NCI-H345 (cell line): ENCODE measurements at regions not wholly inside any gene's neighbourhood (a gene's known extent, or its start where the extent isn't known, plus 50 kb on each side); places are given as distances from the start of the nearest gene placed in this dataset.

ENCODE experiments used
- DNase-seq: peaks from one replicate; lab custom pipeline; 2025; lab: John Stamatoyannopoulos, UW

DNA sequence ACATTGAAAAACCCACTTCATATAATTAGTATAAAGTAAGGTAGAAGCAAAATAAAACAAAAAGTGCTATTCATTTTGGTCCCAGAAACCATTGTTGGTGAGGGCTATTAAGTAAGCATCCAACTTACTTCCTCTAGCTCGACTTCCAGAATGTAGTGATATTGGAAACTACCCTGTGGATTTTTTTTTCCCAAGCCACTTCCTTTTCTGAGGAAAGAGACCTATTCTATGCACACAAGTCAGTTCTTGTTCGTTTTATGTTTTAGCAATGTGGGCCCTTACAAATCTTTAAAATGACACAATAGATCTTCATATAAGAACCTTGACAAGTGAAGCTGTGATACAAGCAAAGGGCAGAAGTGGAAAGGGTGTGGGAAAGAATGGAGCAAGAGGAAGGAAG, 402.0 kb upstream of the TBL1XR1 start:
- no peak for DNase-seq

DNA sequence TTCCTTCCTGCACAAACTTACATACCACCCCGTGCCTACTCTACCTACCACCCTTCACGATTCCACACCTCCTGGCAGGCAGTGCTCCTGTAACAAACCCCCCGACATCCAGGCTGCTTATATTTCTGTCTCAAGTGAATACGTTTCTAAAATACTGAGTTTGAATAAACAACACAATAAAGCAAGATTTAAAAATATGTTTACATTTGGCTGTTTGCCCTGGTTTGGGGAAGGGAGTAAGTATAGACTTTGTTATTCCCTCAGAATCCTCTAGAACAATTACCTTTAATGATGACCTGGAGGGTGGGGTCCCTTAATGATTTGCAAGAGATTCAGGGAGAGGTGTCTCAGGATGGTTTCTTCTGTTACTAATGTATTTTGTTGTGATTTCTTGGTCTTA, 402.6 kb upstream of the TBL1XR1 start:
- no peak for DNase-seq

DNA sequence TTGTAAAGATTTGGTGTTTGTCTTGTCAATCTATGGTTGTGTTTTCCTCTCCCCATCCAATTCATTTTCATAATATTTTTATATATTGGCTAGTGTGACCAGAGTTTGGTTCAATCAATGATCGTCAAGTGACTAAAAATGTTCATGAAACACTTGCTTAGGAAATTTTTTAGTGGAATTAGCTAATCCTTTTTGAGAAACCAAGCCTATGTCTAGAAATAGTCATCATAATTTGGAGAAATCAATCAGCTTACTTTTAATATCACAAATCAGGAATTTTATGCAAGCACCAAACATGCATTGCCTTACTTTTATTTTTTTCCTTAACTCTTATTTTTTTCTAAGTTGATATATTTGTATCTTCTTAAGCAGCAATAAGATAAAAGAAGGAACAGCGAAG, 403.1 kb upstream of the TBL1XR1 start:
- DNase-seq: no peak

DNA sequence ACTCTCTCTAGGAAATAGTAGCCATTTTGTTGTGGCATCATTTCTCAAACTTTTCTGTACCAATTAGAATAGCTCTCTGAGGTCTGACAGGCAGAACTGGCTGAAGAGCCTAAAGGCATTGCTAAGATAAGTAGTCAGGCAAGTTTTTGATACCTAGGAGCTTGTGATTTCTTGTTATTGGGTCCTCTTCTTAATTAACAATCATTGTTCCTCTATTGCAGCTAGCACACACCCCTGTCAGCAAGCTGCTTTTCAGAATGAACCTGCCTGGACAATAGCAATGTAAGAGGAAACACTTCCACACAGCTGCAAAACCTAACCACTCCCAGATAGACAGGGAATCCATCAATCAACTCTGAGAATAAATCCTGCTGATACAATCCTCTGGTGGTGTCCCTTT, 403.9 kb upstream of the TBL1XR1 start:
- DNase-seq: no peak

DNA sequence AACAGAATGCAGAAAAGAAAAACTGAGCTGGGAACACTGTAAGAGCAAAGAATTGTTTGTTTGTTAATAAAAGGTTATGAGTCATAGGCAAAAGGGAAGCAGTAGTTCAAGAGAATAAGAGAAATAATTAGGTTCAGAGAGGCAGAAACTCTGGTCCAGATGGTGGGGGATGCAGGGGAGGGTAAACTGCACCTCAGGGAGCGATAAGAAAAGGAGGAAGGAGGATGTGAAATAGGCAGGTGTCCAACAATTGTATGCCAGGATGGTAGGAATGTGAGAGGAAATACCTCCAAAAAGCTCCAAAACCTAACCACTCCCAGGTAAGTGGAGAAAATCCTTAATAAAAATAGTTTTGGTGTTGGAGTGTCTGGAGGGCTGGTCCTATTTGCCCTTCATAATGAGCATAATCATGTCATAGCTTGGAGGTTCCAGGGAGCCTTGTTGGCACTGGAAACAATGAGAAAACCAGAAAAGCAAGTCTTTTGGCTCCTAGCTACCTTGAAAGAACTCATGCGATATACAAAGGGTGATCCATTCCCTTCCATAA, 405.4 kb upstream of the TBL1XR1 start:
- DNase-seq: no peak

DNA sequence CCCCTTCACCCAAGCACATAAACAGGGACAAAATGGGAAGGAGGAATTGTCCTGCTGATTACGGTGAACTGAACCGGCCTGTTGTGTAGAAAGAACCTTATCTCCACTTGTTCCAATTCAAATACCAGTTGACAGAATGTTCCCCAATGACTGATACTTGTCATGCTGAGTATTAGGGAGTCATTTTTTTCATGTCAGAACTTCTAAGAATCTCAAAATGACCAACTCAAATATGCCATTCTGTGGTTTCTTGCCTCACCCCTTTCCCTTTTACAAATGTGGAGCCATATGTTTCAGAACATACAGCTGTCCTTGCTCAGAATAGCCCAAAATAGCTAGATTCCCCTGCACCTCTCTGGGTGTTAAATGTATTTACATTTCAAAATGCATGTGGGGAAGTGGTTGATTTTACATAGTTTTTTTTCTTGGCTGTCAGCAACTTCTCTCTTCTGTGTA, 405.9 kb upstream of the TBL1XR1 start:
- no peak for DNase-seq

DNA sequence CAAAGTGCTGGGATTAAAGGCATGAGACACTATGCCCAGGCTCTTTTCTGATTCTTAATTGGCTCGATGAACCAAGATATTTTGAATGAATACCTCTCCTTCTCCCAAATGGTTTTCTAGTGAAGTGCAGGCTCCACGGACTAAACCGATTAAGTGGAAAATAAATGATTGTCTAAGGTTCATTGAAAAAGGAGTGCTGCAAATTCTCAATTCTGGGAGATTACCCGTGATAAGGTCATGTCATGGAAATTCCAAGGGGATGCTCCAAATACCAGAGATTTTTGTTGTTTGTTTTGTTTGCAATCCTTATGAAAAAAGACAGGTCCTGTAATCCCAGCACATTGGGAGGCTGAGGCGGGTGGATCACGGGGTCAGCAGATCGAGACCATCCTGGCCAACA, 406.9 kb upstream of the TBL1XR1 start:
- no peak for DNase-seq

DNA sequence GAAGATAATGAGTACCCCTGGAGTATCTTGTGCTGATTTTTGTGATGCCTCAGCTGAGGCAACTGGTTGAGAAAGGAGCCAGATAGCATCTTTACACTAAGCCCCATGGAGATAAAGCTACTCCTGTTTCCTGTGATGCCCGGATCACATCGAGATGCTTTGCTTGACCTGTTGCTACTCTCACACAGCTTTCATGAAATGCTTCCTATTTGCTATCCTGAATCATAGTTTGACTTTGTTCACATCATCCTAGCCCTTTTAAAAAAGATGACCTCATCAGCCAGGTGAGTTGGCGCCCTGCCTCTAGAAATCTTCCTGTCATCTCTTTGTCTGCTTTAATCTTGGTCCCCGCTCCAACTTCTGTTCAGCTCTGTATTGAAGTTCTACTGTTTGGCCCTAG, 409.6 kb upstream of the TBL1XR1 start:
- peak; percentile 40 for DNase-seq

DNA sequence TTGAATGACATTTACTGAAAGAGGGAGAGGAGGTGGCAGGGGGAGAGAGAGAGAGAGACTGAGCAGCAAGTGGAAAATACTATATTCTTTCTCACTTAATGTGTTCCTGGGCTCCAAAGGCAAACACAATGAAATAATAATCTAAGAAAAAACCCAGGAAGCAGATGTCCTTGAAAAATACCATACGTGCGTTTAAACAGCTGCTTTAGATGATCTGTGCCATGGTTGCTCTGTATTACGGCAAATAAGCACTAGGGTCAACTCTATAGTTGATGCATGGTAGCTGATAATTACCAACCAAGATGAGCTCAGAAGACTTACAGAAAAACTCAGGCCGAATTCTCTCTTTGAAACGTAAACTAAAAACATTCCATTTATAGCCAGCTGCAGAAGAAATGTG, 410.3 kb upstream of the TBL1XR1 start:
- no peak for DNase-seq

DNA sequence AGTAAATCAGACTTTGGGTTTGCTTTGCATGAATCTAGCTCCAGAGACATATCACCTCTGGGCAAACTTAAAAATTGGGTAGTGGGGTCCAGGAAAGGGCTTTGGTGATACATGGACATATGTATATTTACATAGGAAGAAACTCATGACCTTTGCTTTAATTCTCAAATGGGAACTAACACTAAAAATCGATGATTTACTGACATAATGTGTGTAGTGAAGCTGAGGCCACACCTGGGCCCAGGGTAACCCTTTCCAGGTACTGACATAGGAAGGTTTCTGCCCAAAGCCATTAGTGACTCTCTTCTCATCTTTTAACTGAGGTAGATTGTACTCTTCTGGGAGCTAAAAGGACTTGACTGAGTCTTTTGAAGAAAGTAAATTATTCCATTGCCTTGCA, 411.2 kb upstream of the TBL1XR1 start:
- no peak for DNase-seq

DNA sequence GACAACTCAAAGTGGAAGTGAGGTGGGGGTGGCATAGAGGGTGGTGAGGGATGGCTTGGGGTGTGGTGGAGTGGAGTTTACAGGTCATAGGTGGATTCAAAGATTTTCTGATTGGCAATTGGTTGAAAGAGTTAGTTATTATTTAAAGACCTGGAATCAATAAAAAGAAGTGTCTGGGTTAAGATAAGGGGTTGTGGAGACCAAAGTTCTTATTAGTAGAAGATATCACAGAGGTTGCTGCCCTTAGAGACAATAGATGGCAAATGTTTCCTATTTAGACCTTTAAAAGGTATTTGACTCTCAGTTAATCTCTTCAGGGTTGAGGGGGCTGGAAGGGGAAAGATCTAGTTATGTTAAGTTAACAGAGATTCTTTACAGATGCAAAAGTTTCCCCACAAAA, 412.3 kb upstream of the TBL1XR1 start:
- DNase-seq: no peak

DNA sequence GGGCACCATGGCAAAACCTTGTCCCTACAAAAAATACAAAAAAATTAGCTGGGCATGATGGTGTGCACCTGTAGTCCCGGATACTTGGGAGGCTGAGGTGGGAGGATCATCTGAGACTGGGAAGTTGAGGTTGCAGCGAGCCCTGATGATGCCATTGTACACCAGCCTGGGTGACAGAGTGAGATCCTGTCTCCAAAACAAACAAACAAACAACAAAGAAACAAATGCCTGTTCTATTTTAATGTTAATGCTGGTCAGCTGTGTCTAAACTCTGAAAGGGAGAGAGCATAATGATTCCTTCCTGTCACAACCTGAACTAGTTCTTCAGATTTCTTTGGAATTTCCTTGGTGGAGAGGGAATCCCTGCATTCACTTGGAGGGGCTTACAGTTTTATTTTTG, 413.0 kb upstream of the TBL1XR1 start:
- DNase-seq: no peak

DNA sequence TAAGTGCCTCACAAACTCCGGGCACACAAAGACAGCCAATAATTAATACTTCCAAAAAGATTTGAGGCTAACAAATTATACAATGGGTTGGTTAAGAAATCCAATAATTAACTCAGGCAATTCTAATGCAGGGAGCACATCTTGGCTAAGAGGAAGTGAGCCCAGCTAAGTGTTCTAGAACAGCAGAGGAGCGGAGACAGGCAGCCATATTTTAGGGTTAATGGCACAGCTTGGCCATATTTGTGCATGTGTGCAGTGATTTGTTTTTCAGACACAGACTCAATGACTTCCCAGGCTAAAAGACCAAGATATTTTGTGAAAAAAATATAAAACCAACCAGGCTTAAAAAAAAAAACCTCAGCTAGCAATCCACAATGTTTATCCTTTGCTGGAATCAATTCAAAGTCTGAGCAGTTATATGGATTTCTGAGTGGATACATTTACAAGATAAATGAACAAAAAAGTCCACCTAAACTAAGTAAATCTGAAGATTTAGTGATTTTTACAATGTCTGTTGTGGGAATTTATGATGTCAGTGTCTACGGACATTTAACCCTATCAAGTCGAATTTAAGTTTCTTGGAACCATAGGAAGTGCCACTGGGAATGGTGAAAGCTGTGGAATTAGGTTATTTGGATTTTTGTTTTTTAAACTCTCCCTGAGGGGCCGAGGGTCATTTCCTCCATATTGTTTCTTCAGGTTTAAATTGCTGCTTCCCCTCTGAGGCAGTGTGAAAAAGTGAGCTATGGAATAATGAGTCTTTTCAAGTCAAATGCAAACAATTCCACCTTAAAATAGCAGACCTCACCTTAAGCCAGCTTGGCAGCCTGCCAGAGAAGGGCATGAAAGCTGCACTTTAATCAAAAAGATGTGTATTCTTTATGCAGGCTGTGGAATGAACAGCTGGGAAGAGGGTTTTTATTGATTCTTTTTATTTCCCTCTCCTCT, 413.7 kb upstream of the TBL1XR1 start:
- peak; percentile 83 for DNase-seq

DNA sequence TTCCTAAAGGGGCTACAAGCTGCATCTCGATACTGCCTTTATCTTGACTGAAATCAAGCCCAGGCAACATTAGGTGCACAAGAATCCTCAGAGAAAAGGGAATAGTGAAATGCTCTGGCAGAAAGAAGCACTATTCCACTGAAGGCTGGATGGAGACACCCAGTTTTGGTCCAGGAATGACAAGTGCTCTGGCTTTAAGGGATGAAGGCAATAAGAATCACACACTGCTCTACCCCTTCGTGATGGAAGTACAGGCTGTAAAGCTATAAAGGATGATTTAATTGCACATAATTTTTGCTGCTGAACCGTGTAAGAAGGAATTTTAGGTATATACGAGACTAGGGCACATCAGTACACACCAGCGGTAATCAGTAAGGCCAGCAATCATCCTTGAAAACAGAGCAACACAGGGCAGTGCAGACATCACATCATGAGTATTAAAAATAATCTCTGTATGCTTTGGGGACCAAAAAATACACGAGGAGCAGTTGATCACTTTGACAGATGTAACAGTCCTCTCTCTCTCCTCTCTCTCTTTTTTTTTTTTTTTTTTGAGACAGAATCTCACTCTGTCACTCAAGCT, 414.6 kb upstream of the TBL1XR1 start:
- DNase-seq: no peak

DNA sequence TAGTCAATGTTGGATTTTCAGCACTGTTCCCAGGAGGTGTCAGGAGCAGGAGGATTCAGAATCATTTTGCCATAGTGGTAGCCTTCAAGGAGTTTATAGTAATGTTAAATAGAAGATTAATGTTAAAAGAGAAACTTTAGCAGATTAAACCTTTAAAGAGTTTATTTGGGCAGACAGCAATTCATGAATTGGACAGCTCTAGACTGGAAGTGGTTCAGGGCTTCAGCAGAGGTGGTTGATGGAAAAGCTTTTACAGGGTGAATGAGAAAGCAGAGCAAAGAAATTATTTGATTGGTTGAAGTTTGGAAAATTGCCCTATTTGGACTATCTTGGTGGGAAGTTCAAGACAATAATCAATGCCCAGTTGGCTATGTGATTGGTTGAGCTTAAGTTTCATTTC, 416.6 kb upstream of the TBL1XR1 start:
- no peak for DNase-seq

DNA sequence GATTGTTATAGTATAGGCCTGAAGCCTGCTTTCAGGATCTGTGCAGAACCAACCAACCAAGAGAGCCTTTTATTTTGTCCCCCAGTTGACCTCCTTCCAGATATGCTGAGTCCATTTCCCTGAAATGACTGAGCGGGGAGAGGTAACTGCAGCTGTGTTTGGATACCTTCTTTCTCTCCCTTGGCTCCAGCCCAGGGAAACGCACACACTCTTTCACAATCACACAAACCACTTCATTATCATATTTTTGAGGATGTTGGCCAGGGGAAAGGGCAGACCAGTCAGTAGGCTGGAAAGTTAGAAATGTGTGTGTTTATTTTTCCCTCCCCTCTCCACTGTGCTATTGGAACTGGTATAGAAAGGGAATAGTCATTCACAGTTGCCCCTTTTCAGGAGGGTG, 417.7 kb upstream of the TBL1XR1 start:
- DNase-seq: peak; percentile 64

DNA sequence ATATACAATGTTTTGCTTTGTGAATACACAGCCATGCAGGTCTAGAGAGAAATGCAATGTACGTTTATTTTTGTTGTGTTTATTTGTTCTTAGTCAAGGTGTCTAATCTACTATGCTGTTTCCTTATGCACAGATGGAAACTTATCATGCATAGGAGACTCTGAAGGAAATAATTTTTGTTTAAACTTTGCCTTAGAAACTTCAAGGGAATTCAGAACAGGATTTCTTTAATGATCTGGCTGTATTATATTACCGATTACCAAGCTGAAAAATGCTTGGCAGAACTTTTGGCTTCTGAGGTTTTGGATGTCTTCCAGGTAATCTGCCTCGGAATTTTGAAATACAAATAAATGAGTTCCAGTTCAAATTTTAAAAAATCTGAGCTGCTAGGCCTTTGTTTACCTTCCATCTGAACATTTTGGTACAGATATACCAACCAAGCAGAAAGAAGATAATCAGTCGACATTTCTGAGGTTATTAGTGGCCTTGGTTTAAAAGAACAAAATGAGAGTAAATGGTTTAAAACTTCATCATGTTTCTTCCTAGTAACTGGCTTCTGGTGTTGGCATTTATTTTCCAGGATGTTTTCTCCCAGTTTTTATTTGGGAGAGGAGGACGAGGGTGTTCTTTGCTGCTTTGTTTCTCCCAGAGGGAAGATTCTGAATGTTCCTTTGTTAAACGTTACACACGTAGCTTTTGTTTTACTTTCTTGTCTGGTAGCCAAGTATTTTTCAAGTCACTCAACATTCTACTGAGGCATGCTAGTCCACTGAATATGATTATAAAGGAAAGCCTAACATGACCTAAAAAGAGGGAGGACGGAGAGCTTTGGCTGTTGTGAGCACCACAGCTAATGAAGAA, 421.8 kb upstream of the TBL1XR1 start:
- no peak for DNase-seq

DNA sequence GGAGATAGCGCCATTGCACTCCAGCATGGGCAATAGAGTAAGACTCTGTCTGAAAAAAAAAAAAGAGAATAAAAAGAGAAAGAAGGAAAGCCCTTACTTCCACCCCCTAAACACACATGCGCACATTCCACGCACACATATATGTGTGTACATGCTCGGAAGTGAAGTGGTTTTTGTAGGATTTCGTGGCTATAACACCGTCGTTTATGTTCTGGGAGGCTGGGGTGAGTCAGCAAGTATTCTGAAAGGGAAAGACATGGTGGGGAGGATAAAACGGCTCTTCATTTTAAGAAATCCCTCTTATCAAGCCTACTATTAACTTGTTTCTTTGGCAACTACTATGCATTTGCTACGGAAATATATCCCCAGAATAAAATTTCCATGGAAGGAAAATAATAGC, 422.8 kb upstream of the TBL1XR1 start:
- DNase-seq: no peak

DNA sequence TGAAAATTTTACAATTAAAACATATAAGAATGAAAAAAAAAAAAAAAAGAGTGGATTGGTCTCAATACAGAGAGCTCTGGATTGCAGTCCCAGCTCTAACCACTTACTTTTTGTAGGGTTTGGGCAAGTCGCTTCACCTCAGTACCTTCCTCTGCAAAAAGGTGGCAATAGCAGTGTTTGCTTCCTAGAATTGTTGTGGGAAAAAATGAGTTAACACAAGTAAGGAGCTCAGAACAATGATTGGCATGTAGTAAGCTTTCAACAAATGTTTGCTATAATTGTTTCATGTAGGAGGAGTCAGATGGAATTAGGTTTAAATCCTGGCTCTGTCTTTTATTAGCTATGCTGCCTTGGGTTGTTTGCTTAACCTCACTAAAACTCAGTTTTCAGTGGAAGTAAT, 425.2 kb upstream of the TBL1XR1 start:
- DNase-seq: no peak

DNA sequence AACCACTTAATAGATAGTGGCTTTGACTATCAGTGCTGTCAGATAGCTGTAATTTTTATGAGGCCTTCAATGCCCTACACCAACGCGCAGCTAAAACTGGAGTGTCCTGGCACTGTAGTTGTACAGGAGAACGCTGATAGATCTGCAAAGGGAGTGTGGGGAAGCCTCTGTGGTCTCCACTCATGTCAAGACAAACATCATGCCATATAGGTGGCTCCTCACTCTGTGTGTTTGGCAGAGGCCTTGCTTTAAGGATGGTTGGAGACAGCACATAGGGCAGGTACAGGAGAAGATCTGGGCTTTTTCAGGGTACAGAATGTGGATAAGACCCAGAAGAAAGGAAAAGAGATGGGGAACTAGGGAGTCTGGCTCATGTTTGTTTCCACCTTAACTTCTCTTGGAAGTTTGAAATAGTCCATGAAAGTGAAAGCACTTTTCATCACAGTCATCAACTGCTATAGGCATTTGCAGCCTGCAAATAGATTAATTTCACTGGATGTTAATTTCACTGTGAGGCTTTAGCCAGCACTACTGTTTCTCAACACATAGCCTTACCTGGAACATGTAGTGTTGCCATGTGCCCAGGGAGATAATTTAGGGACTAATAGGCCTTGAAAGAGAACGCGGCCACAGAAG, 425.8 kb upstream of the TBL1XR1 start:
- no peak for DNase-seq

DNA sequence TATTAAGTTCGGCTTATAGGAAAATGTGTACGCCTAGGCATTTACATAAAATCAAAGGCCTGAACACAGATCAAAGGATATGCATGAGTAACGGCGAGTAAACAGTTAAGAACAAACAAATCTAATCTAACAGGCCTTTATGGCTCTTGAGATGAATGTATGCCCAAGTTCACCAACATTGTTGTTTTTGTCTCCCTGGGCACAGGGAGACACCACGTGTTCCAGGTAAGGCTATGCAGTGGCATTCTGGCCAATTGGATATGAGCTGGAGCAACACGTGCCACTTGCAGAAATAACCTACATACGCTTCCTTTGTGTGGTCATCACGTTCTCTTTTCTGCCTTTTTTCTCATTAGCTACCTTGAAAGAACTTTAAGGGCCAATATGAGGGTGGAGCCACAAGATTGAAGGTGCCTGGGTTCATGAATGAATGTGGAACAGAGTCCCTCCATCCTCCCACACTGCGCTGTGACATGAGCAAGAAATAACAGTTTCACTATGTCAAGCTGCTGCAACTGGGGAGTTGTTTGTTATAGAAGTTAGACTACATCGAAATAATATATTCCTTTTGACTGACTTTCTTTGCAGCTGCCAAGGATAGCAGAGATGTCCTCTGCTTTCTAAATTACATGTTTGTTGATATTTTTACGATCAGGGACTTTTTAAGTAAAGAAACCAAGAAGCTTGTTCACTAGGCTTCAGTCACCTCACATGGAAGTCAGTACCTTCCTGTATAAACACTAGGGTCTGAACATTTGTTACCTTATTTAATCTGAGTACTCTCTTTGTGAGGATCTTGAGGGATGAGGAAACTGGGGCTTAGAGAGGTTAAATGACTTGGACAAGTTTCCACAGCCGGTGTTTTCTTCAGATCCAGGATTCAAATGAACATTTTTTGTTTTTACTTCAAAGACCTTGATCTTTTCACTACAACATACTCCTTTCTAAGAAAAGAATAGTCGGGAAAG, 427.5 kb upstream of the TBL1XR1 start:
- DNase-seq: peak; percentile 16
